Prostate gland (tissue), 2 donors: ENCODE measurements at regions not wholly inside any gene's neighbourhood (a gene's known extent, or its start where the extent isn't known, plus 50 kb on each side); places are given as distances from the start of the nearest gene placed in this dataset.

Experiments used
- POLR2AphosphoS5 ChIP-seq: sonication (generic); formaldehyde crosslinking; IDR thresholded peaks from one replicate; pipeline ENCODE4 v1.6.1; 2017; ENCODE audit warnings: antibody characterized with exemption
- TF ChIP-seq, protein P1 (sequence below), 4 experiments: fragments of 200-600 bp in 2 of 4; fragments of 450-650 bp in 2 of 4; sonication (generic) in 2 of 4; IDR thresholded peaks; 1 replicate in 3 of 4; 2 replicates in 1 of 4; pipeline ENCODE4 v1.5.1; 2016 to 2019; ENCODE audit warnings: antibody characterized with exemption in 4 of 4, mild to moderate bottlenecking in 2 of 4, moderate library complexity in 2 of 4

DNA sequence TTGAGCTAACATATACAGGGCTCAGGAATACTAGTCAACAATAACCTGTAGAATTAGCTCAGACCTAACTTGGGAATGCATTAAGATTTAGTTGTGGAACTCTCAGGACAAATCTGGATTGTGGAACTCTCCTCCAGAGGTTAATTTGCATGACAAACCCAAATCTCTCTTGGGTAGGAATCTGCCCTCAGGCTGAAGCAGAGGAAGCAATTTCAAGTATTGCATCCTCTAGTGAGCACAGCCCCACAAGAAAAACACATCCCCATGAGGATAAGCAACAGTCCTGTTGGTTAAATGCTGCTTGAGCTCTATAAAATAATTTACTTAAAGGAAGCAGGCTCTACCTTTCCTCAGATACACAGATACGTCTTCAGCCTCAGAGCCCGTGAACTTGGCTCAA lies 170.9 kb upstream of the STXBP5 start:
- TF ChIP-seq, protein P1, sequence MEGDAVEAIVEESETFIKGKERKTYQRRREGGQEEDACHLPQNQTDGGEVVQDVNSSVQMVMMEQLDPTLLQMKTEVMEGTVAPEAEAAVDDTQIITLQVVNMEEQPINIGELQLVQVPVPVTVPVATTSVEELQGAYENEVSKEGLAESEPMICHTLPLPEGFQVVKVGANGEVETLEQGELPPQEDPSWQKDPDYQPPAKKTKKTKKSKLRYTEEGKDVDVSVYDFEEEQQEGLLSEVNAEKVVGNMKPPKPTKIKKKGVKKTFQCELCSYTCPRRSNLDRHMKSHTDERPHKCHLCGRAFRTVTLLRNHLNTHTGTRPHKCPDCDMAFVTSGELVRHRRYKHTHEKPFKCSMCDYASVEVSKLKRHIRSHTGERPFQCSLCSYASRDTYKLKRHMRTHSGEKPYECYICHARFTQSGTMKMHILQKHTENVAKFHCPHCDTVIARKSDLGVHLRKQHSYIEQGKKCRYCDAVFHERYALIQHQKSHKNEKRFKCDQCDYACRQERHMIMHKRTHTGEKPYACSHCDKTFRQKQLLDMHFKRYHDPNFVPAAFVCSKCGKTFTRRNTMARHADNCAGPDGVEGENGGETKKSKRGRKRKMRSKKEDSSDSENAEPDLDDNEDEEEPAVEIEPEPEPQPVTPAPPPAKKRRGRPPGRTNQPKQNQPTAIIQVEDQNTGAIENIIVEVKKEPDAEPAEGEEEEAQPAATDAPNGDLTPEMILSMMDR (IDR thresholded peaks at IDR 0.05), result no peak
- TF ChIP-seq POLR2AphosphoS5, result no peak
